Lower leg skin (tissue), 4 donors: ENCODE measurements at regions not wholly inside any gene's neighbourhood (a gene's known extent, or its start where the extent isn't known, plus 50 kb on each side); places are given as distances from the start of the nearest gene placed in this dataset.

Experiments used
- DNase-seq, 2 donors: peaks; one replicate each; pipeline ENCODE4 v3.0.0-alpha.2; 2019; ENCODE audit warnings: low spot score in 2 of 2
- H3K4me3 ChIP-seq: fragments of 200-600 bp; sonication (generic); 2 replicates; pipeline ENCODE4 v1.5.1; 2017; ENCODE audit warnings: mild to moderate bottlenecking, low read depth; ENCODE audit not compliant: poor library complexity, severe bottlenecking
- CTCF ChIP-seq, 3 donors: fragments of 450-650 bp; IDR thresholded peaks; one replicate each; pipeline ENCODE4 v1.5.1; 2016; ENCODE audit warnings: antibody characterized with exemption in 3 of 3, mild to moderate bottlenecking in 3 of 3, moderate library complexity in 2 of 3
- POLR2A ChIP-seq, 2 donors: fragments of 450-650 bp; IDR thresholded peaks; one replicate each; pipeline ENCODE4 v1.6.1; 2016 to 2017; ENCODE audit warnings: antibody characterized with exemption in 2 of 2, mild to moderate bottlenecking in 1 of 2, moderate library complexity in 1 of 2
- WGBS, 2 donors: methylation state at CpG; one replicate each; pipeline ENCODE4 v1.1.5; 2018; 5-methylcytosine and 5-hydroxymethylcytosine counted together
- intact Hi-C: fragments of 100-400 bp; cut with DNase I; formaldehyde crosslinking; loops from one replicate; pipeline ENCODE4 v1.15.0; 2023; ENCODE audit warnings: low total_unique reads

DNA sequence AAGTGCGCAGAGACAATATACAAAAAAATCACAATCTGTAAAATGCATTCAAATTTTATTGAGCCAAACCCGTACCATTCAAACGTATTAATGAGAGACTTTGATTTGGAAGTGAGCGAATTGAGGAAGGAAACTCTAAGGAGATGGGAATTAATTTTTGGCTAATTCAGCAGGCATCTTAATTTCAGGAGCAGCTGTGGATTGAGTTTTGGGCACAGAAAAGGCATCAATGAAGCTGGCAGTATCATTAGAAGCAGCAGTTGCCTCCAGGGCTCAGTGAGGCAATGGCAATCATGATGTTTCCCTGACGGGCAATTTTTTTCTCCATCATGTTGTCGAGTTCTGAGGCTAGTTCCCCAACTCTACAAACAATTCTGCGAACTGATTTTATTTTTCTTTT lies 2041.6 kb downstream of the NCAM2 start:
- no peak overlapping the region for H3K4me3 ChIP-seq
- 28 to 68% methylated on average over 7 of the region's 7 CpGs for WGBS, 2 donors
- no peak for DNase-seq
- intact Hi-C loops: no loop called here
- no peak for TF ChIP-seq POLR2A (IDR thresholded peaks at IDR 0.05)
- TF ChIP-seq CTCF (IDR thresholded peaks at IDR 0.05): no peak

DNA sequence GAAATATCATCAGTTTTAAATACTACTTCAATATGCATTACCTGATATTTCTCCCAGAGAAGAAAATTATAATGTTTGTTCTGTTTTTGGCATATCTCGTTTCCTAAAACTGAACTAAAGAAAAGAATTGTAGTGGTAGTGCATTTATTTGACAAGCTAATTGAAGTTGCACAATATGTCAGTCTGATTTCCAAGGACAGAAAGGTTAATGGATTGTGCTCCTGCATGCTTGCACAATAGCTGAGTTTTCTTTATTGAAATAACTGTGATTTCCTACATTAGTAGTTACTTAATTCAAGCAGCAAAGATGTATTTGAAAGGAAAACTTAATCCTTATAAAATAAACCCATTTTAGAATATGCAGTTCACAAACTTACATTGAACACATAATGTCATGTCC lies 2047.7 kb downstream of the NCAM2 start:
- DNase-seq: no peak
- TF ChIP-seq POLR2A (IDR thresholded peaks at IDR 0.05) (no peak), CTCF (IDR thresholded peaks at IDR 0.05) (no peak)
- intact Hi-C loops: no loop called here
- H3K4me3 ChIP-seq: no peak overlapping the region
- WGBS, 2 donors: 53 to 73% methylated on average over 1 of the region's 1 CpG

DNA sequence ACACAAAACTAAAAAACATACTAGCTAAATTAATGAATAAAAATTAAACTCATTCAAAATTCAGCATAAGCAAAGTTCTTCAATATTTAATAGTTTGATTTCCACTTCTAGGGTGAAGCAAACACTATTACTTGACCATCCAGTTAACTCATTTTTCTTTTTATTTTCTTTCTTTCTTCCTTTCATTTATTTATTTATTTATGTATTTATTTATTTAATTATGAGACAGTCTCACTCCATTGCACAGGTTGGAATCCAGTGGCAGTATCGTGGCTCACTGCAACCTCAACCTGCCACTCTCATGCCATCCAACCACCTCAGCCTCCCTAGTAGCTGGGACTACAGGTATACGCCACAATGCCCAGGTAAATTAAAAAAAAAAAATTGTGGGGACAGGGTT lies 2069.5 kb downstream of the NCAM2 start:
- whole genome bisulfite sequencing, 2 donors: 0% methylated on average over 2 of the region's 2 CpGs
- H3K4me3 ChIP-seq: no peak overlapping the region
- no peak for DNase-seq
- TF ChIP-seq POLR2A (IDR thresholded peaks at IDR 0.05) (no peak), CTCF (IDR thresholded peaks at IDR 0.05) (no peak)
- intact Hi-C loops: no loop called here

DNA sequence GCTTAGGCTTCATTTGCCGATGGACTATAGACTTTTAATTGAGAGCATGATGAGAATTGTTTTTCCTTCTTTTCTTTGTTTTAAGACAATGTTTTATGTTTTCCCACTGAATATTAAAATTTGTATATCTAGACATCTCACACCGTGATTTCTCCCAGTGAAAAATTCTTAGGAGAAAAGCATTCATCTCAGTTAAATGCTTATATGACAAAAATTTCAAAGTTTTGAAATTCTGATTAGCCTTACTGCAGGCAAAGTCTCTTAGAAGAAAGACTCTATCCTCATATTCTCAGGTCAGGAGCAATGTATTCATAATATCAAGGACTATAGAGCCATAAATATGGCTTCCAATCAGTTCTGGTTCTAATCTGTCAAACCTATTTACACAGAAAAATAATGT lies 2085.0 kb downstream of the NCAM2 start:
- 64 to 83% methylated on average over 2 of the region's 2 CpGs for WGBS, 2 donors
- TF ChIP-seq POLR2A (IDR thresholded peaks at IDR 0.05): no peak
- intact Hi-C loops: no loop called here
- no peak for DNase-seq
- H3K4me3 ChIP-seq: no peak overlapping the region

- 80 to 81% methylated on average over 2 of the region's 2 CpGs for WGBS, 2 donors
- DNase-seq: no peak
- TF ChIP-seq POLR2A (IDR thresholded peaks at IDR 0.05): no peak
- no peak for TF ChIP-seq CTCF (IDR thresholded peaks at IDR 0.05)
- no peak overlapping the region for H3K4me3 ChIP-seq
- intact Hi-C loops: no loop called here
Observed at GRCh38 chr21:23093259-23093658, 2095.1 kb downstream of the NCAM2 start.

DNA sequence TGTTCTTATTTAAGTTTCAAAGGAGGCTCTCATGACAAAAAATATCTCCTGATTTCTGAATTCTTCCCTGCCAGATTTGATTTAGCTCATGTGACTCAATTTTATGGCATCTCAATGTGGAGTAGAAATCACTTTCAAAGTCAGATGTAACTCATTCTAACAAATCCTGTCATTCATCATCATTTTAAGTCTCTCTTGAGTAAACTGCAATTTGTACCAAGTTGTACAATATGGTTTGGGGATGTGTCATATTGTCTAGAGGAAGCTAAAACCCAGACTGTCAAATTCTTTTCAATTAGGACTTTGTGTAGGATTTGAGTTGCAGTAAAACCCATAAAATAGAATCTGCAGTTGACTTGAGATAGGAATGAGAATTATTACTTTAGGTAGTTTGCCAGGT lies 2101.0 kb downstream of the NCAM2 start:
- H3K4me3 ChIP-seq: no peak overlapping the region
- intact Hi-C loops: no loop called here
- DNase-seq: no peak
- TF ChIP-seq CTCF (IDR thresholded peaks at IDR 0.05) (no peak), POLR2A (IDR thresholded peaks at IDR 0.05) (no peak)
